GM12872 (cell line): ENCODE measurements at regions not wholly inside any gene's neighbourhood (a gene's known extent, or its start where the extent isn't known, plus 50 kb on each side); places are given as distances from the start of the nearest gene placed in this dataset.

Experiments used
- TF ChIP-seq, protein P1 (sequence below): IDR thresholded peaks from 3 replicates; pipeline ENCODE4 v1.5.1; 2011; ENCODE audit warnings: low read depth, mild to moderate bottlenecking, low read length, moderate library complexity; ENCODE audit not compliant: insufficient read depth

DNA sequence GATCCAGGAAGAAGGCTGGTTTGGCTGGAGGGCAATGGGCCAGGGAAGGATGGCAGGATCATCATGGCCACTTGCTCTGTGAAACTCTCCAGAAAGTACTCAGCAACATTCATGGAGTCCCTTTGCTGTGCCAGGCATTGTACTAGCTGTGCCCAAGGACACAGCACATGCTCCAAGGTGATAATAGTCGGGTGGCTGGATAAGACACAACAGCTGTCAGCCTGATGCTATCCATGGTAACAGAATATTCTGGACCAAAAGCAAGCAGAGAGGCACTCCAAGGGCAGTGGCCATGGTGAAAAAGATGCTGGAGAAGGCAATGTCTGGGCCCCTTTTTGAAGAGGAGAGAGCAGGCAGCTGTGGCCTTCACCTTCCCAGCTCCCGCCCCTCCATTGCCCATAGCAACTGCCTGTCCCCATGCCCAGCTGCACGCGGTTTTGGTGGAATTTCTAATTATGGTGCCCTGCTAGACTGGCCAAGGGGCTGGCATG, 113.8 kb upstream of the CPEB4 start:
- TF ChIP-seq, protein P1, sequence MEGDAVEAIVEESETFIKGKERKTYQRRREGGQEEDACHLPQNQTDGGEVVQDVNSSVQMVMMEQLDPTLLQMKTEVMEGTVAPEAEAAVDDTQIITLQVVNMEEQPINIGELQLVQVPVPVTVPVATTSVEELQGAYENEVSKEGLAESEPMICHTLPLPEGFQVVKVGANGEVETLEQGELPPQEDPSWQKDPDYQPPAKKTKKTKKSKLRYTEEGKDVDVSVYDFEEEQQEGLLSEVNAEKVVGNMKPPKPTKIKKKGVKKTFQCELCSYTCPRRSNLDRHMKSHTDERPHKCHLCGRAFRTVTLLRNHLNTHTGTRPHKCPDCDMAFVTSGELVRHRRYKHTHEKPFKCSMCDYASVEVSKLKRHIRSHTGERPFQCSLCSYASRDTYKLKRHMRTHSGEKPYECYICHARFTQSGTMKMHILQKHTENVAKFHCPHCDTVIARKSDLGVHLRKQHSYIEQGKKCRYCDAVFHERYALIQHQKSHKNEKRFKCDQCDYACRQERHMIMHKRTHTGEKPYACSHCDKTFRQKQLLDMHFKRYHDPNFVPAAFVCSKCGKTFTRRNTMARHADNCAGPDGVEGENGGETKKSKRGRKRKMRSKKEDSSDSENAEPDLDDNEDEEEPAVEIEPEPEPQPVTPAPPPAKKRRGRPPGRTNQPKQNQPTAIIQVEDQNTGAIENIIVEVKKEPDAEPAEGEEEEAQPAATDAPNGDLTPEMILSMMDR = no peak

GRCh38 chr5:173775261-173776197, 112.6 kb upstream of the CPEB4 start:
- TF ChIP-seq, protein P1 = no peak

GRCh38 chr5:173777149-173777548, 111.0 kb upstream of the CPEB4 start:
- TF ChIP-seq, protein P1 = no peak

- TF ChIP-seq, protein P1 = no peak
Observed at GRCh38 chr5:173777674-173778073, 110.5 kb upstream of the CPEB4 start.

DNA sequence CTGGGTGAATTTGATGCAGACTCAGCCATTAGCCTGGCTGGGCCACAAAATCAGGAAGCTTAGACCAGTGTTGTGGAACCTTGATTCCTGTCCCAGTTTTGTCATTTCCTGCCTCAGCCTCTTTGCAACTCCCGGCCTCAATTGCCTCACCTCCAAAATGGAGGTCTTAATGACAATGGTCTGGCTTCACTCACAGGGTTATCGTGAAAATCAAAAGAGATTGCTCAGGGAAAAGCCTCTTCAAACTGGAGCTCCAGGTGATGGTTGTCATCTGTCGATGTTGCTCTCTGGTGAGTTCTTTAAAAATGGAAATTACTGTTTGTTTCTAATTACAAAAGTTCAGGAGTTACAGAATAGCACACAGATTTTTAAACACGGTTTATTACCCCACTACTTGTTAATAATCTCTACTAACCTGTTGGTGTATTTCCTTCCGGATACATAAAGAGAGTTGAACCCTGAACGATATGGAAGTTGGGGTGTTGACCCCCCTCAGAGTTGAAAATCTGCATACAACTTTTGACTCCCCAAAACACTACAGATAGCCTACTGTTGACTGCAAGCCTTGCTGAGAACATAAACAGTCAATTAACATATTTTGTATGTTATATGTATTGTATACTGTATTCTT, 109.9 kb upstream of the CPEB4 start:
- TF ChIP-seq, protein P1 = no peak

DNA sequence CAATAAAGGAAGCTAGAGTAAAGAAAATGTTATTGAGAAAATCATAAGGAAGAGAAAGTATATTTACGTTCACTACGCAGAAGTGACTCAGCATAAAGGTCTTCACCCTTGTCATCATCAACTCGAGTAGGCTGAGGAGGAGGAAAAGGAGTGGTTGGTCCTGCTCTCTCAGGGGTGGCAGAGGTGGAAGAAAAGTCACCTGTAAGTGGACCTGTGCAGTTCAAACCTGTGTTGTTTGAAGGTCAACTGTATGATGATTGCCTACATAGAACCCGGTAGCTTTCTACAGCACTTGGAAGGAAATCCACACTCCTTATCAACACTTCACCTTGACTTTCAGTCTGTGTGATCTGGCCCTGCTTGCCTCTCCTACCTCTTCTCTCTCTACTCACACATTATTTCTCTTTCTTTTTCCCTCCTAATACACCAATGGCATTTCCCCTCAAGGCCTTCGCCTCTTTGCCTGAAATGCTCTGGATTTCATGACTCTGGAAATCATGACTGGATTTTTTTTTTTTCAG, 109.3 kb upstream of the CPEB4 start:
- TF ChIP-seq, protein P1 = no peak

GRCh38 chr5:173780235-173781234, 107.6 kb upstream of the CPEB4 start:
- TF ChIP-seq, protein P1 = no peak
